GM19324 (cell line): ENCODE measurements at regions not wholly inside any gene's neighbourhood (a gene's known extent, or its start where the extent isn't known, plus 50 kb on each side); places are given as distances from the start of the nearest gene placed in this dataset.

Source experiments
- ATAC-seq: cut with Tn5 transposase; IDR thresholded peaks from one replicate; pipeline ENCODE4 v1.9.1; 2021; ENCODE audit warnings: mild to moderate bottlenecking, moderate library complexity; ENCODE audit not compliant: unreplicated experiment, low FRiP score

GRCh38 chr1:227378871-227379554 lies 60.7 kb upstream of the CDC42BPA start:
- ATAC-seq, result no peak

- no peak for ATAC-seq
Observed at GRCh38 chr1:227378181-227378580, 59.9 kb upstream of the CDC42BPA start.

- no peak for ATAC-seq
Observed at GRCh38 chr1:227374846-227375245, 56.6 kb upstream of the CDC42BPA start.

- no peak for ATAC-seq
Observed at GRCh38 chr1:227372726-227373130, 54.4 kb upstream of the CDC42BPA start.

- no peak for ATAC-seq
Observed at GRCh38 chr1:227370533-227371254, 52.4 kb upstream of the CDC42BPA start.

GRCh38 chr1:227369102-227369760 lies 50.9 kb upstream of the CDC42BPA start:
- no peak for ATAC-seq
